H9 (cell line): ENCODE measurements at regions not wholly inside any gene's neighbourhood (a gene's known extent, or its start where the extent isn't known, plus 50 kb on each side); places are given as distances from the start of the nearest gene placed in this dataset.
A peak's percentile ranks its signal among the peaks of the same experiment; 100 is the strongest.

ENCODE experiments used
- DNase-seq: peaks from one replicate; pipeline ENCODE4 v3.0.0-alpha.2; 2017
- H2AFZ ChIP-seq: one replicate; pipeline ENCODE4 v1.6.1; 2013; ENCODE audit warnings: mild to moderate bottlenecking, low read length, control low read depth, moderate library complexity
- H2AK5ac ChIP-seq: 2 replicates; pipeline ENCODE4 v1.6.1; 2013; ENCODE audit warnings: low read length, control low read depth, mixed read lengths; ENCODE audit not compliant: insufficient read length
- H2BK120ac ChIP-seq: one replicate; pipeline ENCODE4 v1.6.1; 2013; ENCODE audit warnings: low read depth, mild to moderate bottlenecking, low read length, control low read depth, inconsistent platforms; ENCODE audit not compliant: poor library complexity, severe bottlenecking
- H2BK12ac ChIP-seq: 2 replicates; pipeline ENCODE4 v1.6.1; 2013; ENCODE audit warnings: low read length, control low read depth, mixed read lengths, low read depth; ENCODE audit not compliant: insufficient read length
- H2BK15ac ChIP-seq: 2 replicates; pipeline ENCODE4 v1.6.1; 2013; ENCODE audit warnings: low read depth, low read length, control low read depth
- H2BK20ac ChIP-seq: one replicate; pipeline ENCODE4 v1.6.1; 2013; ENCODE audit warnings: low read depth, mild to moderate bottlenecking, low read length, control low read depth, inconsistent platforms; ENCODE audit not compliant: poor library complexity, severe bottlenecking
- H2BK5ac ChIP-seq: 2 replicates; pipeline ENCODE4 v1.6.1; 2013; ENCODE audit warnings: low read length, control low read depth, mixed read lengths; ENCODE audit not compliant: insufficient read length
- H3K14ac ChIP-seq: 2 replicates; pipeline ENCODE4 v1.6.1; 2013; ENCODE audit warnings: low read length, control low read depth; ENCODE audit not compliant: insufficient read depth
- H3K18ac ChIP-seq: 2 replicates; pipeline ENCODE4 v1.6.1; 2013; ENCODE audit warnings: low read depth, mild to moderate bottlenecking, mixed read lengths, low read length, control low read depth; ENCODE audit not compliant: insufficient read length
- H3K23ac ChIP-seq: 2 replicates; pipeline ENCODE4 v1.6.1; 2013; ENCODE audit warnings: low read length, control low read depth, mixed read lengths, low read depth; ENCODE audit not compliant: insufficient read length
- H3K23me2 ChIP-seq: 2 replicates; pipeline ENCODE4 v1.6.1; 2013; ENCODE audit warnings: low read depth, mild to moderate bottlenecking, mixed read lengths, low read length, control low read depth; ENCODE audit not compliant: insufficient read length, poor library complexity, severe bottlenecking
- H3K27ac ChIP-seq: 2 replicates; pipeline ENCODE4 v1.5.1; 2013; ENCODE audit warnings: low read length, control low read depth, mixed read lengths, low read depth; ENCODE audit not compliant: insufficient read length
- H3K27me3 ChIP-seq: 2 replicates; pipeline ENCODE4 v1.6.1; 2013; ENCODE audit warnings: low read length, control low read depth, inconsistent platforms; ENCODE audit not compliant: insufficient read depth
- H3K4ac ChIP-seq: 2 replicates; pipeline ENCODE4 v1.6.1; 2013; ENCODE audit warnings: low read depth, mild to moderate bottlenecking, control low read depth, inconsistent platforms, low read length, moderate library complexity
- H3K4me1 ChIP-seq: 2 replicates; pipeline ENCODE4 v1.6.1; 2013; ENCODE audit warnings: low read length, control low read depth, inconsistent platforms; ENCODE audit not compliant: insufficient read depth
- H3K4me2 ChIP-seq: 2 replicates; pipeline ENCODE4 v1.6.1; 2013; ENCODE audit warnings: low read length, control low read depth, mixed read lengths; ENCODE audit not compliant: insufficient read length, insufficient read depth
- H3K56ac ChIP-seq: 2 replicates; pipeline ENCODE4 v1.6.1; 2013; ENCODE audit warnings: low read depth, mild to moderate bottlenecking, mixed read lengths, low read length, control low read depth; ENCODE audit not compliant: insufficient read length
- H3K79me1 ChIP-seq: 2 replicates; pipeline ENCODE4 v1.6.1; 2013; ENCODE audit warnings: low read depth, mild to moderate bottlenecking, moderate library complexity, low read length, control low read depth, inconsistent platforms; ENCODE audit not compliant: insufficient read depth, poor library complexity, severe bottlenecking
- H3K79me2 ChIP-seq: 2 replicates; pipeline ENCODE4 v1.6.1; 2013; ENCODE audit warnings: low read length, control low read depth, inconsistent platforms; ENCODE audit not compliant: insufficient read depth
- H3K9ac ChIP-seq: 2 replicates; pipeline ENCODE4 v1.6.1; 2013; ENCODE audit warnings: low read length, control low read depth, mixed read lengths; ENCODE audit not compliant: insufficient read length; ENCODE audit errors: extremely low read depth
- H3K9me3 ChIP-seq: one replicate; pipeline ENCODE4 v1.6.1; 2013; ENCODE audit warnings: low read depth, low read length, inconsistent platforms; ENCODE audit not compliant: control insufficient read depth
- H3T11ph ChIP-seq: one replicate; pipeline ENCODE4 v1.6.1; 2013; ENCODE audit warnings: mild to moderate bottlenecking, low read length, control low read depth, inconsistent platforms
- H4K20me1 ChIP-seq: one replicate; pipeline ENCODE4 v1.6.1; 2013; ENCODE audit not compliant: control insufficient read depth, insufficient read length, insufficient read depth
- H4K5ac ChIP-seq: 2 replicates; pipeline ENCODE4 v1.6.1; 2013; ENCODE audit warnings: low read depth, mild to moderate bottlenecking, mixed read lengths, low read length, control low read depth; ENCODE audit not compliant: insufficient read length
- H4K8ac ChIP-seq: replicated peaks from 2 replicates; pipeline ENCODE4 v1.6.1; 2013; ENCODE audit warnings: low read length, control low read depth, mixed read lengths, low read depth; ENCODE audit not compliant: insufficient read length
- H4K91ac ChIP-seq: 2 replicates; pipeline ENCODE4 v1.6.1; 2013; ENCODE audit warnings: low read depth, mild to moderate bottlenecking, moderate library complexity, mixed read lengths, low read length, control low read depth; ENCODE audit not compliant: insufficient read length
- H3K27ac Mint-ChIP-seq, 3 experiments: 2 replicates in 2 of 3; 3 replicates in 1 of 3; pipeline ENCODE4 v1.8.0; 2020 to 2021; ENCODE audit warnings: mixed read lengths in 3 of 3, mild to moderate bottlenecking in 1 of 3, moderate library complexity in 1 of 3
- H3K27me3 Mint-ChIP-seq: 2 replicates; pipeline ENCODE4 v1.8.0; 2021; ENCODE audit warnings: low read depth, mild to moderate bottlenecking, moderate library complexity, mixed read lengths
- H3K36me3 Mint-ChIP-seq, 3 experiments: 2 replicates in 2 of 3; 3 replicates in 1 of 3; pipeline ENCODE4 v1.8.0; 2020 to 2021; ENCODE audit warnings: low read depth in 3 of 3, mixed read lengths in 3 of 3; ENCODE audit not compliant: insufficient read depth in 1 of 3
- H3K4me1 Mint-ChIP-seq, 2 experiments: 2 replicates each; pipeline ENCODE4 v1.8.0; 2020; ENCODE audit warnings: mixed read lengths in 2 of 2
- H3K4me3 Mint-ChIP-seq, 2 experiments: 2 replicates in 1 of 2; 3 replicates in 1 of 2; pipeline ENCODE4 v1.8.0; 2020 to 2021; ENCODE audit warnings: mild to moderate bottlenecking in 2 of 2, mixed read lengths in 2 of 2, moderate library complexity in 1 of 2
- H3K9me3 Mint-ChIP-seq, 2 experiments: 2 replicates in 1 of 2; 3 replicates in 1 of 2; pipeline ENCODE4 v1.8.0; 2020; ENCODE audit warnings: mild to moderate bottlenecking in 2 of 2, mixed read lengths in 2 of 2, moderate library complexity in 1 of 2
- CTCF ChIP-seq: fragments of 200-600 bp; sonication (generic); conservative IDR thresholded peaks from 3 replicates; pipeline ENCODE4 v1.8.0; 2021; ENCODE audit warnings: antibody characterized with exemption, mild to moderate bottlenecking
- WGBS: extraction: QIAGEN DNeasy Blood & Tissue Kit; methylation state at CpG from one replicate; pipeline ENCODE4 v1.1.7; 2013; ENCODE audit warnings: missing lambda C conversion rate, low lambda C conversion rate, mixed read lengths; ENCODE audit not compliant: insufficient read length; ENCODE audit errors: extremely low coverage; 5-methylcytosine and 5-hydroxymethylcytosine counted together

GRCh38 chr7:153432063-153432462, 620.1 kb upstream of the DPP6 start:
- Histone ChIP-seq H4K91ac (no peak overlapping the region), H4K8ac (no peak overlapping the region), H3K79me1 (no peaks in the 10 kb centered on the region), H3T11ph (no peak overlapping the region), H3K56ac (no peak overlapping the region), H3K27me3 (no peaks in the 10 kb centered on the region), H3K18ac (no peak overlapping the region), H2BK120ac (peak overlapping the region; percentile 1), H2BK5ac (no peak overlapping the region), H4K20me1 (no peaks in the 10 kb centered on the region), H3K23ac (no peak overlapping the region), H2BK12ac (peak overlapping the region; percentile 11), H2AFZ (peak overlapping the region; percentile 14), H2AK5ac (no peak overlapping the region), H3K4ac (no peak overlapping the region), H4K5ac (no peak overlapping the region), H3K27ac (no peak overlapping the region), H3K4me1 (no peaks in the 10 kb centered on the region), H3K9ac (no peak overlapping the region), H3K79me2 (no peaks in the 10 kb centered on the region), H3K23me2 (no peaks in the 10 kb centered on the region), H3K14ac (no peak overlapping the region), H2BK20ac (peak overlapping the region; percentile 83), H3K4me2 (no peak overlapping the region), H2BK15ac (no peak overlapping the region), H3K9me3 (peaks cover 46% of the 10 kb centered on the region)
- peaks cover 30 to 53% (median 34%) of the 10 kb centered on the region in 3 experiments for H3K36me3 Mint-ChIP-seq
- peaks cover 4% of the 10 kb centered on the region for H3K27me3 Mint-ChIP-seq
- no peak overlapping the region for H3K4me3 Mint-ChIP-seq
- no peak overlapping the region for H3K27ac Mint-ChIP-seq
- no peak for TF ChIP-seq CTCF
- peaks cover 98 to 99% of the 10 kb centered on the region in 2 experiments for H3K9me3 Mint-ChIP-seq
- H3K4me1 Mint-ChIP-seq: no peaks in the 10 kb centered on the region
- peak; percentile 39 for DNase-seq
- WGBS: no CpG with 5 or more reads among the region's 8 CpGs
